DND-41 (cell line): ENCODE measurements at regions not wholly inside any gene's neighbourhood (a gene's known extent, or its start where the extent isn't known, plus 50 kb on each side); places are given as distances from the start of the nearest gene placed in this dataset.

Experiments
- CTCF ChIP-seq: IDR thresholded peaks from 2 replicates; pipeline ENCODE4 v1.5.1; 2012; ENCODE audit warnings: borderline replicate concordance, low read length, moderate library complexity, mild to moderate bottlenecking; ENCODE audit not compliant: poor library complexity, severe bottlenecking; ENCODE audit errors: extremely low read depth
- EZH2 ChIP-seq: IDR thresholded peaks from 3 replicates; pipeline ENCODE4 v1.6.1; 2012; ENCODE audit warnings: borderline replicate concordance, low read depth, mild to moderate bottlenecking, moderate library complexity, low read length, inconsistent platforms; ENCODE audit not compliant: severe bottlenecking

DNA sequence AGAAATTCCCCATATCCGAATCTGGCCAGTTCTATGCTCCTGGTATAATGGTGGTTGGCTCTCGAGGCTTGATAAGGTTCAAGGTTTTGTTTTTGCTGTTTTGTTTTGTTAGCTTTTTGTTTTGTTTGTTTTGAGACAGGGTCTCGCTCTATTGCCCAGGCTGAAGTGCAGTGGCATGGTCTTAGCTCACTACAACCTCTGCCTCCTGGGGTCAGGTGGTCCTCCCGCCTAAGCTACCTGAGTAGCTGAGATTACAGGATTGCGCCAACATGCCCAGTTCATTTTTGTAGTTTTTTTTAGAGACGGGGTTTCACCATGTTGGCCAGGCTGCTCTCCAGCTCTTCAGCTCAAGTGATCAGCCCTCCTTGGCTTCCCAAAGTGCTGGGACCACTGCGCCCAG, 109.1 kb upstream of the ERRFI1 start:
- no peak for TF ChIP-seq EZH2
- no peak for TF ChIP-seq CTCF
